HCT116 (cell line): ENCODE measurements at regions not wholly inside any gene's neighbourhood (a gene's known extent, or its start where the extent isn't known, plus 50 kb on each side); places are given as distances from the start of the nearest gene placed in this dataset.

Experiments used
- ATAC-seq: fragments of 200-7000 bp; cut with Tn5 transposase; 2 replicates; pipeline ENCODE4 v1.9.1; 2020; ENCODE audit warnings: mild to moderate bottlenecking, moderate library complexity
- BruUV-seq: library from RNA; stranded (reverse); fragments of 400-500 nt; replicated peaks from 2 replicates; lab custom pipeline; 2021; lab: Mats Ljungman, UMichigan
- CTCF ChIA-PET: fragments of 300-600 bp; sonication (Branson Sonifier 250); formaldehyde crosslinking; loops from one replicate; lab custom pipeline; 2021; ENCODE audit warnings: antibody characterized with exemption; lab: Charles Lee
- POLR2A ChIA-PET: fragments of 300-600, 350-600 bp; sonication (Branson Sonifier 250); formaldehyde crosslinking; loops from one replicate; lab custom pipeline; 2021; ENCODE audit warnings: antibody characterized with exemption; lab: Charles Lee
- RAD21 ChIA-PET, 2 experiments: fragments of 300-600 bp; sonication (Branson Sonifier 250); formaldehyde crosslinking; loops; one replicate each; lab custom pipeline; 2023; ENCODE audit warnings: low total read pairs in 2 of 2; ENCODE audit not compliant: uncharacterized antibody in 2 of 2, unreplicated experiment in 2 of 2, low non-redundant PET in 1 of 2; lab: Charles Lee
- DNase-seq: peaks from one replicate; pipeline ENCODE4 v3.0.0-alpha.2; 2010; ENCODE audit warnings: low read depth, low spot score
- H2AFZ ChIP-seq: fragments of 200-600 bp; shearing (Covaris generic), sonication (generic); 2 replicates; pipeline ENCODE4 v1.6.1; 2017; ENCODE audit warnings: low read depth, mixed run types, mixed read lengths, antibody characterized with exemption, low read length; ENCODE audit not compliant: poor library complexity, severe bottlenecking
- H3K27ac ChIP-seq: 2 replicates; pipeline ENCODE4 v1.5.1; 2012; ENCODE audit warnings: low read depth, low read length
- H3K27me3 ChIP-seq: fragments of 200-600 bp; sonication (generic); 2 replicates; pipeline ENCODE4 v1.6.1; 2016; ENCODE audit warnings: mixed run types, low read length, mixed read lengths; ENCODE audit not compliant: insufficient read depth
- H3K36me3 ChIP-seq, 2 experiments: fragments of 200-500 bp in 1 of 2; fragments of 200-600 bp in 1 of 2; sonication (Bioruptor generic) in 1 of 2; sonication (generic) in 1 of 2; 2 replicates each; pipeline versions ENCODE4 v1.5.1 to v1.6.1; 2014 to 2016; ENCODE audit warnings: low read length in 2 of 2, inconsistent platforms in 1 of 2, mixed read lengths in 1 of 2, mixed run types in 1 of 2; ENCODE audit not compliant: insufficient read depth in 2 of 2, control insufficient read depth in 1 of 2
- H3K4me1 ChIP-seq, 2 experiments: fragments of 200-600 bp in 1 of 2; sonication (generic) in 1 of 2; 2 replicates each; pipeline versions ENCODE4 v1.5.1 to v1.6.1; 2012 to 2017; ENCODE audit warnings: low read length in 2 of 2, inconsistent platforms in 1 of 2, mild to moderate bottlenecking in 1 of 2, mixed read lengths in 1 of 2, mixed run types in 1 of 2, moderate library complexity in 1 of 2; ENCODE audit not compliant: insufficient read depth in 2 of 2, control insufficient read depth in 1 of 2
- H3K4me2 ChIP-seq: fragments of 200-600 bp; sonication (generic); 2 replicates; pipeline ENCODE4 v1.6.1; 2017; ENCODE audit warnings: mixed run types, low read length, mixed read lengths
- H3K4me3 ChIP-seq, 2 experiments: fragments of 200-600 bp in 1 of 2; sonication (generic) in 1 of 2; replicated peaks in 1 of 2; 2 replicates each; pipeline ENCODE4 v1.5.1; 2011 to 2016; ENCODE audit warnings: low read length in 2 of 2, control low read depth in 1 of 2, low read depth in 1 of 2, mild to moderate bottlenecking in 1 of 2, mixed read lengths in 1 of 2, mixed run types in 1 of 2
- H3K79me2 ChIP-seq: fragments of 200-600 bp; sonication (generic); 2 replicates; pipeline ENCODE4 v1.6.1; 2017; ENCODE audit warnings: mild to moderate bottlenecking, mixed run types, low read length, moderate library complexity, mixed read lengths; ENCODE audit not compliant: insufficient read depth
- H3K9ac ChIP-seq: fragments of 200-600 bp; sonication (generic); 2 replicates; pipeline ENCODE4 v1.6.1; 2016; ENCODE audit warnings: low read length, mixed read lengths
- H3K9me2 ChIP-seq: fragments of 200-600 bp; sonication (generic), shearing (Covaris generic); 2 replicates; pipeline ENCODE4 v1.6.1; 2017; ENCODE audit warnings: mixed run types, mild to moderate bottlenecking, moderate library complexity; ENCODE audit not compliant: insufficient read depth
- H3K9me3 ChIP-seq, 2 experiments: fragments of 200-500 bp in 1 of 2; fragments of 200-600 bp in 1 of 2; sonication (Bioruptor generic) in 1 of 2; sonication (generic) in 1 of 2; 2 replicates each; pipeline ENCODE4 v1.6.1; 2014 to 2017; ENCODE audit warnings: low read length in 2 of 2, mixed read lengths in 2 of 2, inconsistent platforms in 1 of 2, low read depth in 1 of 2, mild to moderate bottlenecking in 1 of 2, mixed run types in 1 of 2, moderate library complexity in 1 of 2; ENCODE audit not compliant: control insufficient read depth in 1 of 2, insufficient read depth in 1 of 2
- H4K20me1 ChIP-seq: fragments of 200-600 bp; sonication (generic), shearing (Covaris generic); 2 replicates; pipeline ENCODE4 v1.6.1; 2017; ENCODE audit warnings: mixed run types, mild to moderate bottlenecking, moderate library complexity; ENCODE audit not compliant: insufficient read depth
- CTCF ChIP-seq, 3 experiments: fragments of 200-600 bp in 1 of 3; sonication (generic) in 1 of 3; IDR thresholded peaks in 2 of 3; conservative IDR thresholded peaks in 1 of 3; 2 replicates each; pipeline ENCODE4 v1.5.1; 2012 to 2017; ENCODE audit warnings: low read depth in 2 of 3, low read length in 2 of 3, antibody characterized with exemption in 1 of 3, borderline replicate concordance in 1 of 3, control low read depth in 1 of 3, mild to moderate bottlenecking in 1 of 3, mixed read lengths in 1 of 3, mixed run types in 1 of 3, moderate library complexity in 1 of 3; ENCODE audit not compliant: insufficient read depth in 1 of 3
- EGR1 ChIP-seq: IDR thresholded peaks from 2 replicates; pipeline ENCODE4 v1.6.1; 2012; ENCODE audit warnings: low read depth
- ELF1 ChIP-seq: IDR thresholded peaks from 2 replicates; pipeline ENCODE4 v1.6.1; 2012; ENCODE audit warnings: low read depth, borderline replicate concordance
- EZH2 ChIP-seq: fragments of 200-600 bp; sonication (generic); IDR thresholded peaks from 2 replicates; pipeline ENCODE4 v1.6.1; 2017; ENCODE audit warnings: antibody characterized with exemption, mixed run types
- EZH2phosphoT487 ChIP-seq: fragments of 200-600 bp; IDR thresholded peaks from 2 replicates; pipeline ENCODE4 v1.6.1; 2018; ENCODE audit warnings: antibody characterized with exemption, borderline replicate concordance
- FOSL1 ChIP-seq: IDR thresholded peaks from 2 replicates; pipeline ENCODE4 v1.6.1; 2012; ENCODE audit warnings: low read depth
- MAX ChIP-seq: IDR thresholded peaks from 2 replicates; pipeline ENCODE4 v1.6.1; 2012
- POLR2A ChIP-seq: IDR thresholded peaks from 2 replicates; pipeline ENCODE4 v1.7.0; 2011; ENCODE audit warnings: borderline replicate concordance; ENCODE audit not compliant: insufficient read depth, insufficient read length; ENCODE audit errors: extremely low read depth
- RAD21 ChIP-seq: IDR thresholded peaks from 2 replicates; pipeline ENCODE4 v1.6.1; 2012; ENCODE audit warnings: low read depth, mild to moderate bottlenecking
- REST ChIP-seq: IDR thresholded peaks from 2 replicates; pipeline ENCODE4 v1.6.1; 2012; ENCODE audit warnings: low read depth
- SIN3A ChIP-seq: IDR thresholded peaks from 2 replicates; pipeline ENCODE4 v1.6.1; 2012; ENCODE audit warnings: low read depth
- SP1 ChIP-seq: IDR thresholded peaks from 2 replicates; pipeline ENCODE4 v1.6.1; 2012; ENCODE audit warnings: low read depth
- SRF ChIP-seq: IDR thresholded peaks from 2 replicates; pipeline ENCODE4 v1.6.1; 2012; ENCODE audit warnings: low read depth
- ZBTB33 ChIP-seq: IDR thresholded peaks from 2 replicates; pipeline ENCODE4 v1.6.1; 2011; ENCODE audit warnings: mild to moderate bottlenecking, low read length, moderate library complexity; ENCODE audit not compliant: insufficient replicate concordance; ENCODE audit errors: extremely low read depth
- ZNF274 ChIP-seq: fragments of 200-500 bp; sonication (Bioruptor generic); IDR thresholded peaks from 2 replicates; pipeline ENCODE4 v1.6.1; 2014; ENCODE audit warnings: mild to moderate bottlenecking, low read depth, low read length, inconsistent platforms
- intact Hi-C: fragments of 100-400 bp; cut with micrococcal nuclease; formaldehyde crosslinking; loops from 2 replicates; pipeline ENCODE4 v1.10.0; 2022

- TF ChIP-seq ZNF274 (no peak), SIN3A (no peak), ELF1 (no peak), SRF (no peak), RAD21 (no peak), ZBTB33 (no peak), POLR2A (no peak), EGR1 (no peak), MAX (no peak), SP1 (no peak)
Measured at GRCh38 chr18:77762014-77762413, 512.4 kb downstream of the GALR1 start (continued).

GRCh38 chr18:77762642-77763041, 513.0 kb downstream of the GALR1 start:
- RAD21 ChIA-PET = no interaction called here
- BruUV-seq = no TSS peak
- Histone ChIP-seq H3K79me2 (no peaks in the 10 kb centered on the region), H2AFZ (no peak overlapping the region), H3K4me1 (no peaks in the 10 kb centered on the region), H4K20me1 (no peaks in the 10 kb centered on the region), H3K9ac (no peak overlapping the region), H3K9me3 (peaks cover 13 to 29% of the 10 kb centered on the region in 2 experiments; a peak in 2 of 4 replicates), H3K9me2 (no peaks in the 10 kb centered on the region), H3K4me2 (no peak overlapping the region), H3K27ac (no peak overlapping the region), H3K27me3 (no peaks in the 10 kb centered on the region), H3K4me3 (no peak overlapping the region), H3K36me3 (no peaks in the 10 kb centered on the region)
- POLR2A ChIA-PET = no interaction called here
- intact Hi-C loops = no loop called here
- no peak for DNase-seq
- CTCF ChIA-PET = no interaction called here
- no peak for ATAC-seq
- TF ChIP-seq ZNF274 (no peak), EZH2 (no peak), SP1 (no peak), ELF1 (no peak), FOSL1 (no peak), CTCF (IDR thresholded peaks at IDR 0.05 in 2 of 3, conservative IDR thresholded peaks at IDR 0.05 in 1 of 3; ENCODE audit: borderline replicate concordance in 1 of 3, insufficient read depth in 1 of 3, low read depth in 2 of 3, low read length in 2 of 3) (no peak), POLR2A (no peak), EZH2phosphoT487 (no peak), ZBTB33 (no peak), SRF (no peak), REST (no peak)
